ENCODE measurements at regions not wholly inside any gene's neighbourhood (a gene's known extent, or its start where the extent isn't known, plus 50 kb on each side); places are given as distances from the start of the nearest gene placed in this dataset.

GRCh38 chr4:114512595-114513295 is 85.9 kb upstream of the UGT8 start:
- Histone ChIP-seq H3K36me3 (ENCODE audit: control insufficient read depth, insufficient read depth, low read length) (no peaks in the 10 kb centered on the region), H3K9ac (ENCODE audit: low read depth, low read length) (no peak overlapping the region), H3K27ac (ENCODE audit: low read depth, low read length) (no peak overlapping the region), H3K4me1 (ENCODE audit: control insufficient read depth, insufficient read depth, low read length) (peaks cover 11% of the 10 kb centered on the region), H3K4me3 (ENCODE audit: low read depth, low read length) (no peak overlapping the region), H3K9me3 (ENCODE audit: control insufficient read depth, insufficient read depth, low read length) (no peaks in the 10 kb centered on the region), H3K27me3 (ENCODE audit: control insufficient read depth, insufficient read depth, low read length) (no peaks in the 10 kb centered on the region)

GRCh38 chr4:114519368-114519767 is 79.2 kb upstream of the UGT8 start:
- Histone ChIP-seq H3K9ac (ENCODE audit: low read depth, low read length) (no peak overlapping the region), H3K27me3 (ENCODE audit: control insufficient read depth, insufficient read depth, low read length) (no peaks in the 10 kb centered on the region), H3K4me3 (ENCODE audit: low read depth, low read length) (no peak overlapping the region), H3K9me3 (ENCODE audit: control insufficient read depth, insufficient read depth, low read length) (peaks cover 9% of the 10 kb centered on the region), H3K36me3 (ENCODE audit: control insufficient read depth, insufficient read depth, low read length) (no peaks in the 10 kb centered on the region), H3K27ac (ENCODE audit: low read depth, low read length) (no peak overlapping the region), H3K4me1 (ENCODE audit: control insufficient read depth, insufficient read depth, low read length) (no peaks in the 10 kb centered on the region)

GRCh38 chr4:114527170-114527569 is 71.4 kb upstream of the UGT8 start:
- no peaks in the 10 kb centered on the region for H3K9me3 ChIP-seq (ENCODE audit: control insufficient read depth, insufficient read depth, low read length)
- no peaks in the 10 kb centered on the region for H3K27me3 ChIP-seq (ENCODE audit: control insufficient read depth, insufficient read depth, low read length)
- no peak overlapping the region for H3K9ac ChIP-seq (ENCODE audit: low read depth, low read length)
- H3K4me1 ChIP-seq (ENCODE audit: control insufficient read depth, insufficient read depth, low read length): no peaks in the 10 kb centered on the region
- H3K4me3 ChIP-seq (ENCODE audit: low read depth, low read length): no peak overlapping the region
- no peak overlapping the region for H3K27ac ChIP-seq (ENCODE audit: low read depth, low read length)
- H3K36me3 ChIP-seq (ENCODE audit: control insufficient read depth, insufficient read depth, low read length): no peaks in the 10 kb centered on the region

GRCh38 chr4:114527637-114528036 is 71.0 kb upstream of the UGT8 start:
- Histone ChIP-seq H3K9ac (ENCODE audit: low read depth, low read length) (no peak overlapping the region), H3K4me3 (ENCODE audit: low read depth, low read length) (no peak overlapping the region), H3K4me1 (ENCODE audit: control insufficient read depth, insufficient read depth, low read length) (no peaks in the 10 kb centered on the region), H3K36me3 (ENCODE audit: control insufficient read depth, insufficient read depth, low read length) (no peaks in the 10 kb centered on the region), H3K27me3 (ENCODE audit: control insufficient read depth, insufficient read depth, low read length) (no peaks in the 10 kb centered on the region), H3K27ac (ENCODE audit: low read depth, low read length) (no peak overlapping the region), H3K9me3 (ENCODE audit: control insufficient read depth, insufficient read depth, low read length) (no peaks in the 10 kb centered on the region)

GRCh38 chr4:114535725-114536124 is 62.9 kb upstream of the UGT8 start:
- H3K4me1 ChIP-seq (ENCODE audit: control insufficient read depth, insufficient read depth, low read length): no peaks in the 10 kb centered on the region
- H3K9me3 ChIP-seq (ENCODE audit: control insufficient read depth, insufficient read depth, low read length): no peaks in the 10 kb centered on the region
- no peak overlapping the region for H3K27ac ChIP-seq (ENCODE audit: low read depth, low read length)
- no peaks in the 10 kb centered on the region for H3K36me3 ChIP-seq (ENCODE audit: control insufficient read depth, insufficient read depth, low read length)
- H3K4me3 ChIP-seq (ENCODE audit: low read depth, low read length): no peak overlapping the region
- H3K9ac ChIP-seq (ENCODE audit: low read depth, low read length): no peak overlapping the region
- no peaks in the 10 kb centered on the region for H3K27me3 ChIP-seq (ENCODE audit: control insufficient read depth, insufficient read depth, low read length)

- Histone ChIP-seq H3K4me1 (ENCODE audit: control insufficient read depth, insufficient read depth, low read length) (0 out of 2 replicates have a peak, but pooled peaks cover 3% of the 10 kb centered on the region), H3K9ac (ENCODE audit: low read depth, low read length) (no peak overlapping the region), H3K27ac (ENCODE audit: low read depth, low read length) (no peak overlapping the region), H3K36me3 (ENCODE audit: control insufficient read depth, insufficient read depth, low read length) (no peaks in the 10 kb centered on the region), H3K4me3 (ENCODE audit: low read depth, low read length) (no peak overlapping the region), H3K9me3 (ENCODE audit: control insufficient read depth, insufficient read depth, low read length) (no peaks in the 10 kb centered on the region), H3K27me3 (ENCODE audit: control insufficient read depth, insufficient read depth, low read length) (no peaks in the 10 kb centered on the region)
Observed at GRCh38 chr4:114537352-114537751, 61.3 kb upstream of the UGT8 start.

- Histone ChIP-seq H3K9ac (ENCODE audit: low read depth, low read length) (no peak overlapping the region), H3K4me1 (ENCODE audit: control insufficient read depth, insufficient read depth, low read length) (0 out of 2 replicates have a peak, but pooled peaks cover 3% of the 10 kb centered on the region), H3K4me3 (ENCODE audit: low read depth, low read length) (no peak overlapping the region), H3K9me3 (ENCODE audit: control insufficient read depth, insufficient read depth, low read length) (no peaks in the 10 kb centered on the region), H3K27ac (ENCODE audit: low read depth, low read length) (no peak overlapping the region), H3K36me3 (ENCODE audit: control insufficient read depth, insufficient read depth, low read length) (no peaks in the 10 kb centered on the region), H3K27me3 (ENCODE audit: control insufficient read depth, insufficient read depth, low read length) (no peaks in the 10 kb centered on the region)
Observed at GRCh38 chr4:114538012-114538617, 60.5 kb upstream of the UGT8 start.

GRCh38 chr4:114539985-114540384 is 58.6 kb upstream of the UGT8 start:
- Histone ChIP-seq H3K27ac (ENCODE audit: low read depth, low read length) (no peak overlapping the region), H3K4me3 (ENCODE audit: low read depth, low read length) (no peak overlapping the region), H3K27me3 (ENCODE audit: control insufficient read depth, insufficient read depth, low read length) (no peaks in the 10 kb centered on the region), H3K9ac (ENCODE audit: low read depth, low read length) (no peak overlapping the region), H3K4me1 (ENCODE audit: control insufficient read depth, insufficient read depth, low read length) (0 out of 2 replicates have a peak, but pooled peaks cover 3% of the 10 kb centered on the region), H3K36me3 (ENCODE audit: control insufficient read depth, insufficient read depth, low read length) (no peaks in the 10 kb centered on the region), H3K9me3 (ENCODE audit: control insufficient read depth, insufficient read depth, low read length) (no peaks in the 10 kb centered on the region)

- Histone ChIP-seq H3K27me3 (ENCODE audit: control insufficient read depth, insufficient read depth, low read length) (no peaks in the 10 kb centered on the region), H3K4me3 (ENCODE audit: low read depth, low read length) (no peak overlapping the region), H3K4me1 (ENCODE audit: control insufficient read depth, insufficient read depth, low read length) (no peaks in the 10 kb centered on the region), H3K9ac (ENCODE audit: low read depth, low read length) (no peak overlapping the region), H3K27ac (ENCODE audit: low read depth, low read length) (no peak overlapping the region), H3K9me3 (ENCODE audit: control insufficient read depth, insufficient read depth, low read length) (peaks cover 28% of the 10 kb centered on the region), H3K36me3 (ENCODE audit: control insufficient read depth, insufficient read depth, low read length) (no peaks in the 10 kb centered on the region; the same call in 1 of the 2 replicates)
Observed at GRCh38 chr4:114547340-114548134, 51.1 kb upstream of the UGT8 start.

Measured in HUES48 (cell line).